ENCODE measurements at regions not wholly inside any gene's neighbourhood (a gene's known extent, or its start where the extent isn't known, plus 50 kb on each side); places are given as distances from the start of the nearest gene placed in this dataset.

GRCh38 chrX:44785652-44786051 is 58.2 kb upstream of the DUSP21 start:
- H3K9me3 ChIP-seq (ENCODE audit: control insufficient read depth, insufficient read depth, low read depth, low read length): no peaks in the 10 kb centered on the region
- ChIA-PET POLR2A (no interaction called here), CTCF (no interaction called here)
- TF ChIP-seq ZNF10 (tag by site-specific recombination; IDR thresholded peaks at IDR 0.05) (no peak), ZNF311 (tag by site-specific recombination; IDR thresholded peaks at IDR 0.05; ENCODE audit: borderline replicate concordance) (no peak), ZBTB21 (tag by site-specific recombination; IDR thresholded peaks at IDR 0.05) (no peak), REST (tag by site-specific recombination; IDR thresholded peaks at IDR 0.05) (no peak), ZNF221 (tag by site-specific recombination; IDR thresholded peaks at IDR 0.05; ENCODE audit: borderline replicate concordance) (no peak), ZNF664 (tag by site-specific recombination; IDR thresholded peaks at IDR 0.05) (no peak), ZNF544 (tag by site-specific recombination; IDR thresholded peaks at IDR 0.05) (no peak)
- H3K4me1 ChIP-seq (ENCODE audit: control insufficient read depth, insufficient read depth, low read length): no peaks in the 10 kb centered on the region
- H3K27ac ChIP-seq (ENCODE audit: extremely low read depth, low read depth, low read length): no peak overlapping the region
- H3K36me3 ChIP-seq (ENCODE audit: control insufficient read depth in 2 of 2, insufficient read depth in 1 of 2, low read length in 2 of 2): no peaks in the 10 kb centered on the region
- H3K4me3 ChIP-seq (ENCODE audit: low read depth, low read length): no peak overlapping the region

- POLR2A ChIA-PET: no interaction called here
- Histone ChIP-seq H3K4me1 (ENCODE audit: control insufficient read depth, insufficient read depth, low read length) (no peaks in the 10 kb centered on the region), H3K27ac (ENCODE audit: extremely low read depth, low read depth, low read length) (no peak overlapping the region), H3K9me3 (ENCODE audit: control insufficient read depth, insufficient read depth, low read depth, low read length) (no peaks in the 10 kb centered on the region), H3K36me3 (ENCODE audit: control insufficient read depth in 2 of 2, insufficient read depth in 1 of 2, low read length in 2 of 2) (no peaks in the 10 kb centered on the region), H3K4me3 (ENCODE audit: low read depth, low read length) (no peak overlapping the region)
- TF ChIP-seq ZNF223 (tag by site-specific recombination; IDR thresholded peaks at IDR 0.05) (no peak), ZNF398 (tag by site-specific recombination; IDR thresholded peaks at IDR 0.05) (no peak), ZBTB11 (tag by site-specific recombination; conservative IDR thresholded peaks at IDR 0.05; ENCODE audit: low read depth) (no peak), ZNF341 (tag by site-specific recombination; IDR thresholded peaks at IDR 0.05; ENCODE audit: low read depth) (no peak), ZNF324 (tag by site-specific recombination; IDR thresholded peaks at IDR 0.05) (no peak), ZNF214 (tag by site-specific recombination; IDR thresholded peaks at IDR 0.05; ENCODE audit: borderline replicate concordance) (no peak), ZNF23 (tag by site-specific recombination; IDR thresholded peaks at IDR 0.05; ENCODE audit: borderline replicate concordance) (no peak), ZNF292 (tag by site-specific recombination; IDR thresholded peaks at IDR 0.05; ENCODE audit: borderline replicate concordance, low read depth) (no peak), KLF10 (tag by site-specific recombination; IDR thresholded peaks at IDR 0.05) (no peak), ZNF335 (tag by site-specific recombination; conservative IDR thresholded peaks at IDR 0.05) (no peak), ZNF518A (tag by site-specific recombination; conservative IDR thresholded peaks at IDR 0.05; ENCODE audit: low read depth) (no peak), BCL11A (tag by site-specific recombination; IDR thresholded peaks at IDR 0.05; ENCODE audit: low read depth) (no peak)
- CTCF ChIA-PET: no interaction called here
These were observed 59.6 kb upstream of the DUSP21 start for GRCh38 chrX:44784241-44784640.
